H1 (cell line): ENCODE measurements at regions not wholly inside any gene's neighbourhood (a gene's known extent, or its start where the extent isn't known, plus 50 kb on each side); places are given as distances from the start of the nearest gene placed in this dataset.

ENCODE experiments used
- CTCF ChIA-PET: fragments of 300-600 bp; sonication (Branson Sonifier 250); formaldehyde crosslinking; loops from one replicate; lab custom pipeline; 2021; ENCODE audit not compliant: partially characterized antibody; lab: Charles Lee
- POLR2A ChIA-PET: fragments of 300-600 bp; sonication (Branson Sonifier 250); formaldehyde crosslinking; loops from one replicate; lab custom pipeline; 2021; ENCODE audit warnings: inconsistent platforms; ENCODE audit not compliant: partially characterized antibody; lab: Charles Lee
- DNase-seq, 2 experiments: peaks; one replicate each; pipeline versions ENCODE4 v3.0.0 to v3.0.0-alpha.2; 2010 to 2022; ENCODE audit warnings: low spot score in 2 of 2, low read depth in 1 of 2, mixed read lengths in 1 of 2
- FAIRE-seq: peaks from 2 replicates; lab custom pipeline; 2011; peaks lifted over from hg19 to GRCh38; lab: Jason Lieb, UNC
- H2AFZ ChIP-seq: 2 replicates; pipeline ENCODE4 v1.8.1; 2012; ENCODE audit warnings: low read length, inconsistent platforms
- H2AK5ac ChIP-seq: 2 replicates; pipeline ENCODE4 v1.6.1; 2013; ENCODE audit warnings: low read depth, low read length
- H2BK120ac ChIP-seq: replicated peaks from 2 replicates; pipeline ENCODE3; 2013; ENCODE audit warnings: low read depth, low read length, inconsistent platforms
- H2BK12ac ChIP-seq: 2 replicates; pipeline ENCODE4 v1.6.1; 2013; ENCODE audit warnings: low read depth, low read length
- H2BK15ac ChIP-seq: 2 replicates; pipeline ENCODE4 v1.6.1; 2013; ENCODE audit warnings: low read length
- H2BK20ac ChIP-seq: 2 replicates; pipeline ENCODE4 v1.6.1; 2013; ENCODE audit warnings: low read length
- H2BK5ac ChIP-seq: 2 replicates; pipeline ENCODE4 v1.6.1; 2013; ENCODE audit warnings: low read depth, low read length
- H3K14ac ChIP-seq: 2 replicates; pipeline ENCODE4 v1.6.1; 2013; ENCODE audit warnings: inconsistent platforms; ENCODE audit not compliant: insufficient read length
- H3K18ac ChIP-seq: 2 replicates; pipeline ENCODE4 v1.6.1; 2013; ENCODE audit warnings: low read length; ENCODE audit errors: extremely low read depth
- H3K23ac ChIP-seq: 2 replicates; pipeline ENCODE4 v1.6.1; 2013; ENCODE audit warnings: inconsistent platforms; ENCODE audit not compliant: insufficient read length
- H3K23me2 ChIP-seq: 2 replicates; pipeline ENCODE4 v1.6.1; 2013; ENCODE audit warnings: low read depth, low read length
- H3K27ac ChIP-seq: 2 replicates; pipeline ENCODE4 v1.6.1; 2011; ENCODE audit warnings: low read depth, low read length, inconsistent platforms
- H3K27me3 ChIP-seq, 4 experiments: replicated peaks in 1 of 4; 1 replicate in 1 of 4; 2 replicates in 3 of 4; pipeline versions ENCODE4 v1.6.1 to v1.8.1; 2011 to 2013; ENCODE audit warnings: low read length in 3 of 4, mild to moderate bottlenecking in 3 of 4, inconsistent platforms in 2 of 4, mixed read lengths in 2 of 4, moderate library complexity in 1 of 4; ENCODE audit not compliant: control insufficient read depth in 3 of 4, insufficient read depth in 3 of 4; ENCODE audit errors: extremely low read depth in 1 of 4
- H3K36me3 ChIP-seq, 4 experiments: 2 replicates each; pipeline versions ENCODE4 v1.6.1 to v1.8.1; 2011 to 2013; ENCODE audit warnings: mild to moderate bottlenecking in 4 of 4, low read length in 3 of 4, moderate library complexity in 2 of 4, control low read depth in 1 of 4, inconsistent platforms in 1 of 4; ENCODE audit not compliant: insufficient read depth in 4 of 4, control insufficient read depth in 2 of 4
- H3K4ac ChIP-seq: replicated peaks from 2 replicates; pipeline ENCODE3; 2013; ENCODE audit warnings: low read length, low read depth, mixed read lengths, inconsistent platforms; ENCODE audit not compliant: insufficient read length
- H3K4me1 ChIP-seq, 4 experiments: replicated peaks in 1 of 4; 1 replicate in 1 of 4; 2 replicates in 3 of 4; pipeline versions ENCODE4 v1.6.1 to v1.8.1; 2011 to 2013; ENCODE audit warnings: low read length in 3 of 4, inconsistent platforms in 2 of 4, mixed read lengths in 1 of 4; ENCODE audit not compliant: insufficient read depth in 4 of 4, control insufficient read depth in 3 of 4
- H3K4me2 ChIP-seq, 2 experiments: 2 replicates each; pipeline versions ENCODE4 v1.6.1 to v1.8.1; 2011 to 2013; ENCODE audit warnings: low read depth in 2 of 2, low read length in 2 of 2, control low read depth in 1 of 2, inconsistent platforms in 1 of 2, mild to moderate bottlenecking in 1 of 2; ENCODE audit not compliant: insufficient read depth in 1 of 2
- H3K4me3 ChIP-seq, 4 experiments: fragments of 200-600, 300-600 bp in 1 of 4; sonication (generic), shearing (Covaris generic), sonication (Bioruptor Twin) in 1 of 4; 2 replicates each; pipeline versions ENCODE4 v1.5.1 to v1.8.1; 2011 to 2016; ENCODE audit warnings: low read length in 4 of 4, low read depth in 3 of 4, control low read depth in 2 of 4, inconsistent platforms in 2 of 4, mild to moderate bottlenecking in 2 of 4, mixed read lengths in 1 of 4, moderate library complexity in 1 of 4; ENCODE audit not compliant: insufficient read depth in 2 of 4; ENCODE audit errors: extremely low read depth in 1 of 4
- H3K56ac ChIP-seq: replicated peaks from 2 replicates; pipeline ENCODE3; 2013; ENCODE audit warnings: low read depth, mild to moderate bottlenecking, mixed read lengths, low read length, inconsistent platforms; ENCODE audit not compliant: insufficient read length
- H3K79me1 ChIP-seq: 2 replicates; pipeline ENCODE4 v1.6.1; 2013; ENCODE audit warnings: low read depth, low read length, control low read depth
- H3K79me2 ChIP-seq, 2 experiments: 2 replicates each; pipeline versions ENCODE4 v1.6.1 to v1.8.1; 2012 to 2013; ENCODE audit warnings: low read length in 2 of 2, mild to moderate bottlenecking in 2 of 2, inconsistent platforms in 1 of 2; ENCODE audit not compliant: insufficient read depth in 2 of 2, control insufficient read depth in 1 of 2
- H3K9ac ChIP-seq, 4 experiments: replicated peaks in 1 of 4; 1 replicate in 1 of 4; 2 replicates in 3 of 4; pipeline versions ENCODE4 v1.6.1 to v1.8.1; 2011 to 2013; ENCODE audit warnings: low read depth in 3 of 4, low read length in 3 of 4, control low read depth in 2 of 4, mild to moderate bottlenecking in 2 of 4, moderate library complexity in 2 of 4, inconsistent platforms in 1 of 4; ENCODE audit errors: extremely low read depth in 1 of 4
- H3K9me3 ChIP-seq, 2 experiments: 2 replicates each; pipeline versions ENCODE4 v1.6.1 to v1.8.1; 2012 to 2013; ENCODE audit warnings: mild to moderate bottlenecking in 2 of 2, moderate library complexity in 2 of 2, control low read depth in 1 of 2, inconsistent platforms in 1 of 2, low read depth in 1 of 2, low read length in 1 of 2, mixed read lengths in 1 of 2; ENCODE audit not compliant: insufficient read depth in 2 of 2
- H4K20me1 ChIP-seq, 2 experiments: replicated peaks in 1 of 2; 2 replicates each; pipeline versions ENCODE3 to v1.8.1; 2011 to 2013; ENCODE audit warnings: inconsistent platforms in 2 of 2, low read length in 2 of 2, mild to moderate bottlenecking in 1 of 2; ENCODE audit not compliant: insufficient read depth in 2 of 2, control insufficient read depth in 1 of 2
- H4K5ac ChIP-seq: 2 replicates; pipeline ENCODE4 v1.6.1; 2013; ENCODE audit warnings: low read length, low read depth, mixed read lengths, inconsistent platforms; ENCODE audit not compliant: insufficient read length
- H4K8ac ChIP-seq: 2 replicates; pipeline ENCODE4 v1.8.0; 2013; ENCODE audit warnings: mild to moderate bottlenecking, moderate library complexity, low read length, inconsistent platforms; ENCODE audit not compliant: insufficient read depth; ENCODE audit errors: extremely low read depth
- H4K91ac ChIP-seq: replicated peaks from 2 replicates; pipeline ENCODE3; 2013; ENCODE audit warnings: low read length, mixed read lengths, inconsistent platforms; ENCODE audit not compliant: insufficient read length
- BACH1 ChIP-seq: IDR thresholded peaks from 2 replicates; pipeline ENCODE4 v1.6.1; 2012; ENCODE audit warnings: low read length, improper control_type of control experiment
- CEBPB ChIP-seq: IDR thresholded peaks from 2 replicates; pipeline ENCODE4 v1.6.1; 2012; ENCODE audit warnings: low read depth, low read length
- NANOG ChIP-seq: IDR thresholded peaks from 2 replicates; pipeline ENCODE4 v1.6.1; 2011; ENCODE audit warnings: low read length, low read depth, mild to moderate bottlenecking, inconsistent platforms; ENCODE audit not compliant: insufficient read depth, poor library complexity, severe bottlenecking
- POLR2A ChIP-seq, 2 experiments: IDR thresholded peaks; 1 replicate in 1 of 2; 2 replicates in 1 of 2; pipeline ENCODE4 v1.6.1; 2011; ENCODE audit warnings: low read depth in 2 of 2, low read length in 2 of 2, mild to moderate bottlenecking in 2 of 2; ENCODE audit errors: control extremely low read depth in 1 of 2
- RFX5 ChIP-seq: IDR thresholded peaks from 2 replicates; pipeline ENCODE4 v1.6.1; 2011; ENCODE audit warnings: low read depth, low read length, improper control_type of control experiment, borderline replicate concordance
- TAF1 ChIP-seq: IDR thresholded peaks from 2 replicates; pipeline ENCODE4 v1.6.1; 2011; ENCODE audit warnings: mild to moderate bottlenecking, low read depth, low read length
- TBP ChIP-seq: IDR thresholded peaks from 2 replicates; pipeline ENCODE4 v1.6.1; 2011; ENCODE audit warnings: low read depth, low read length, improper control_type of control experiment
- ZNF274 ChIP-seq: IDR thresholded peaks from 2 replicates; pipeline ENCODE4 v1.7.0; 2012; ENCODE audit warnings: low read length, borderline replicate concordance; ENCODE audit errors: extremely low read depth
- WGBS, 2 experiments: shearing (Covaris generic) in 1 of 2; methylation state at CpG; one replicate each; pipeline versions ENCODE4 v1.1.6 to v1.1.7; 2013 to 2015; ENCODE audit warnings: low lambda C conversion rate in 2 of 2, mixed read lengths in 2 of 2, inconsistent platforms in 1 of 2, low coverage in 1 of 2, missing lambda C conversion rate in 1 of 2; ENCODE audit not compliant: insufficient replicate concordance in 2 of 2, insufficient coverage in 1 of 2, insufficient read length in 1 of 2; ENCODE audit errors: extremely low coverage in 1 of 2, missing lambda C conversion rate in 1 of 2; 5-methylcytosine and 5-hydroxymethylcytosine counted together
- TF ChIP-seq, protein P1 (sequence below), 3 experiments: IDR thresholded peaks; 1 replicate in 2 of 3; 2 replicates in 1 of 3; pipeline versions ENCODE4 v1.5.1 to v1.6.1; 2011; ENCODE audit warnings: low read length in 3 of 3, mild to moderate bottlenecking in 3 of 3, inconsistent platforms in 2 of 3, low read depth in 1 of 3, moderate library complexity in 1 of 3; ENCODE audit not compliant: insufficient read depth in 1 of 3; ENCODE audit errors: control extremely low read depth in 1 of 3

DNA sequence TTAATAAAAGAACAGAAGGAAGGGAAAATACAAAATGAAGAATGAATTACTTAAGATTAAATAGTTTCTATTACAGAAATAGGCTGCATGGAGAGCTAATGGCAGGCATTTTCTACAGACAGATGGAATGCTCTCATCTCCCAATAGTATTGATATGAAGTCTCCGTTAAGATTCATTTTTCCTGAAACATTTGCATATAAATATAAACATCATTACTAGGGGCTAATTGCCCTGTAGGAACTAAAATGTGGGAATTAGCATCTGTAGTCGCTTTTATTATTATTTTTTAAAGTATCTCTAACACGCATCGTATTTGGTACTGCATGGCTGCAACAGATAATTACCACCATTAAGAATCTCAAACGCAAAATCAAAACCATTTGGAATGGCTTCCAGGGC is 2275.5 kb downstream of the MAT2B start:
- H3K9ac ChIP-seq = no peak overlapping the region
- H2AK5ac ChIP-seq = no peak overlapping the region
- no peak overlapping the region for H3K23ac ChIP-seq
- H3K36me3 ChIP-seq = no peaks in the 10 kb centered on the region
- H2BK20ac ChIP-seq = no peak overlapping the region
- H2BK5ac ChIP-seq = no peak overlapping the region
- no peaks in the 10 kb centered on the region for H3K4me1 ChIP-seq
- no peak overlapping the region for H4K91ac ChIP-seq
- H3K27me3 ChIP-seq = no peaks in the 10 kb centered on the region
- no peaks in the 10 kb centered on the region for H4K20me1 ChIP-seq
- no peaks in the 10 kb centered on the region for H3K79me2 ChIP-seq
- POLR2A ChIA-PET = no interaction called here
- no peak overlapping the region for H3K56ac ChIP-seq
- TF ChIP-seq ZNF274 (no peak), TAF1 (no peak), POLR2A (IDR thresholded peaks at IDR 0.05; ENCODE audit: control extremely low read depth in 1 of 2, low read depth in 2 of 2, low read length in 2 of 2) (no peak), RFX5 (no peak), BACH1 (no peak), CEBPB (no peak), TBP (no peak), NANOG (no peak)
- TF ChIP-seq, protein P1, sequence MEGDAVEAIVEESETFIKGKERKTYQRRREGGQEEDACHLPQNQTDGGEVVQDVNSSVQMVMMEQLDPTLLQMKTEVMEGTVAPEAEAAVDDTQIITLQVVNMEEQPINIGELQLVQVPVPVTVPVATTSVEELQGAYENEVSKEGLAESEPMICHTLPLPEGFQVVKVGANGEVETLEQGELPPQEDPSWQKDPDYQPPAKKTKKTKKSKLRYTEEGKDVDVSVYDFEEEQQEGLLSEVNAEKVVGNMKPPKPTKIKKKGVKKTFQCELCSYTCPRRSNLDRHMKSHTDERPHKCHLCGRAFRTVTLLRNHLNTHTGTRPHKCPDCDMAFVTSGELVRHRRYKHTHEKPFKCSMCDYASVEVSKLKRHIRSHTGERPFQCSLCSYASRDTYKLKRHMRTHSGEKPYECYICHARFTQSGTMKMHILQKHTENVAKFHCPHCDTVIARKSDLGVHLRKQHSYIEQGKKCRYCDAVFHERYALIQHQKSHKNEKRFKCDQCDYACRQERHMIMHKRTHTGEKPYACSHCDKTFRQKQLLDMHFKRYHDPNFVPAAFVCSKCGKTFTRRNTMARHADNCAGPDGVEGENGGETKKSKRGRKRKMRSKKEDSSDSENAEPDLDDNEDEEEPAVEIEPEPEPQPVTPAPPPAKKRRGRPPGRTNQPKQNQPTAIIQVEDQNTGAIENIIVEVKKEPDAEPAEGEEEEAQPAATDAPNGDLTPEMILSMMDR (IDR thresholded peaks at IDR 0.05; ENCODE audit: control extremely low read depth in 1 of 3, insufficient read depth in 1 of 3, low read depth in 1 of 3, low read length in 3 of 3) = no peak
- H3K79me1 ChIP-seq = no peaks in the 10 kb centered on the region
- no peak overlapping the region for H4K8ac ChIP-seq
- H2BK12ac ChIP-seq = no peak overlapping the region
- no peak overlapping the region for H3K14ac ChIP-seq
- CTCF ChIA-PET = interaction anchor here (1.0 kb wide), 1 partner anchor 151 kb away, joined by 3 read pairs; no protein-coding TSS in a partner anchor
- H2BK120ac ChIP-seq = no peak overlapping the region
- H2BK15ac ChIP-seq = no peak overlapping the region
- no peak overlapping the region for H2AFZ ChIP-seq
- no peak for FAIRE-seq
- H3K4ac ChIP-seq = no peak overlapping the region
- H3K9me3 ChIP-seq = no peaks in the 10 kb centered on the region; a peak in 1 of 4 replicates
- H3K27ac ChIP-seq = no peak overlapping the region
- no peak for DNase-seq
- H3K18ac ChIP-seq = no peak overlapping the region
- no peak overlapping the region for H3K4me3 ChIP-seq
- H3K4me2 ChIP-seq = no peak overlapping the region
- no peaks in the 10 kb centered on the region for H3K23me2 ChIP-seq
- WGBS, 2 experiments = 87% methylated on average over 5 of the region's 5 CpGs; no CpG with 5 or more reads in 1 of the 2 experiments
- H4K5ac ChIP-seq = no peak overlapping the region
